AG09309 (cell line): ENCODE measurements at regions not wholly inside any gene's neighbourhood (a gene's known extent, or its start where the extent isn't known, plus 50 kb on each side); places are given as distances from the start of the nearest gene placed in this dataset.

Experiments used
- DNase-seq: peaks from one replicate; pipeline ENCODE4 v3.0.0-alpha.2; 2010; ENCODE audit warnings: low read depth
- H3K4me3 ChIP-seq: 2 replicates; pipeline ENCODE4 v1.5.1; 2011; ENCODE audit warnings: mild to moderate bottlenecking, low read depth, low read length, moderate library complexity; ENCODE audit not compliant: control insufficient read depth
- TF ChIP-seq, protein P1 (sequence below): IDR thresholded peaks from 2 replicates; pipeline ENCODE4 v1.5.1; 2011; ENCODE audit warnings: mild to moderate bottlenecking, low read depth, low read length, inconsistent platforms; ENCODE audit not compliant: insufficient read depth, control insufficient read depth; ENCODE audit errors: missing control alignments

DNA sequence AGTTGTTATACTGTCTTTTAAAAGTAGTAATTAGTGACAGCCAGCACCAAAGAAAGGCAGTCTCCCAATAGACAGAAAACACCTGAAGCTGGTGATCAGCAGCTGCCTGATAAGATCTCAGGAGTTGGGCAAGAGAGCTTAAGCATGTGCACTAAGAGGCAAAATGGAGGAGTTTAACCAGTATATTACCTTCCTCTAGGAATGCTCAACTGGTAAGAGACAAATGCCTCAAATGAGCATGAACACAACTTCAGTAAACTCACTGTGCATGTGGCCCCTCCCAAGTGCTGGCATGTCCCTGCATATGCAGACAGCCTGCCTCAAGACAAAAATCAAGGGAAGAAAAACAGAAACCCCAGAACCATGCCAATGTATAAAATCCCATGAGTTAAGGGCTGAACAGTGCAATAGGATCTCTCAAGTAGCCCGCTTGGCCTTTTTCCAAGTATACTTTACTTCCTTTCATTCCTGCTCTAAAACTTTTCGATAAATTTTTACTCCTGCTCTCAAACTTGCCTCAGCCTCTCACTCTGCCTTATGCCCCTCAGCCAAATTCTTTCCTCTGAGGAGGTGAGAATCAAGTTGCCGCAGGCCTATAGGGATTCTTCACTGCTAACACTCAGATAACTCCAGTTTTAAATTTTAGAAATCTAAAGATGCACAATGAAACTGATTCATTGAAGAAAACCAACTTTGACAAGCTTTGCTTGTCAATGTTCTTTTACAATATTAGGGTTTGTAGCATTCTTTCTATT is 724.8 kb upstream of the RIOK2 start:
- TF ChIP-seq, protein P1, sequence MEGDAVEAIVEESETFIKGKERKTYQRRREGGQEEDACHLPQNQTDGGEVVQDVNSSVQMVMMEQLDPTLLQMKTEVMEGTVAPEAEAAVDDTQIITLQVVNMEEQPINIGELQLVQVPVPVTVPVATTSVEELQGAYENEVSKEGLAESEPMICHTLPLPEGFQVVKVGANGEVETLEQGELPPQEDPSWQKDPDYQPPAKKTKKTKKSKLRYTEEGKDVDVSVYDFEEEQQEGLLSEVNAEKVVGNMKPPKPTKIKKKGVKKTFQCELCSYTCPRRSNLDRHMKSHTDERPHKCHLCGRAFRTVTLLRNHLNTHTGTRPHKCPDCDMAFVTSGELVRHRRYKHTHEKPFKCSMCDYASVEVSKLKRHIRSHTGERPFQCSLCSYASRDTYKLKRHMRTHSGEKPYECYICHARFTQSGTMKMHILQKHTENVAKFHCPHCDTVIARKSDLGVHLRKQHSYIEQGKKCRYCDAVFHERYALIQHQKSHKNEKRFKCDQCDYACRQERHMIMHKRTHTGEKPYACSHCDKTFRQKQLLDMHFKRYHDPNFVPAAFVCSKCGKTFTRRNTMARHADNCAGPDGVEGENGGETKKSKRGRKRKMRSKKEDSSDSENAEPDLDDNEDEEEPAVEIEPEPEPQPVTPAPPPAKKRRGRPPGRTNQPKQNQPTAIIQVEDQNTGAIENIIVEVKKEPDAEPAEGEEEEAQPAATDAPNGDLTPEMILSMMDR, result no peak
- no peak for DNase-seq
- no peak overlapping the region for H3K4me3 ChIP-seq

DNA sequence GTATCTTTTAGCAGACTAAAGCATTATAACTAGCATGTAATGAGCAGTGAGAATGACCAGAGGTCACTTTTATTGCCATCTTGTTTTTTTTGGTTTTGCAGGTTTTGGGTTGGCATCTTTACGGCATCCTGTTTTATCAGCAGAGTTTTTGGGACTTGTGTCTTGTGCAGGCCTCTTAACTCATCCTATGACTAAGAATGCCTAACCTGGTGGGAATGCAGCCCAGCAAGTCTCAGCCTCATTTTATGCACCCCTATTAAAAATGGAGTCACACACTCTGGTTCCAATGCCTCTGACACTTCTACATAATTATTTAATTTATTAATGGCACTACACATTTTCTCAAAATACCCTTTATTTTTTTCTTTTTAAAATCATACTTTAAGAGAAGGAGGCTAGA is 726.5 kb upstream of the RIOK2 start:
- TF ChIP-seq, protein P1, result no peak
- DNase-seq, result no peak
- no peak overlapping the region for H3K4me3 ChIP-seq

DNA sequence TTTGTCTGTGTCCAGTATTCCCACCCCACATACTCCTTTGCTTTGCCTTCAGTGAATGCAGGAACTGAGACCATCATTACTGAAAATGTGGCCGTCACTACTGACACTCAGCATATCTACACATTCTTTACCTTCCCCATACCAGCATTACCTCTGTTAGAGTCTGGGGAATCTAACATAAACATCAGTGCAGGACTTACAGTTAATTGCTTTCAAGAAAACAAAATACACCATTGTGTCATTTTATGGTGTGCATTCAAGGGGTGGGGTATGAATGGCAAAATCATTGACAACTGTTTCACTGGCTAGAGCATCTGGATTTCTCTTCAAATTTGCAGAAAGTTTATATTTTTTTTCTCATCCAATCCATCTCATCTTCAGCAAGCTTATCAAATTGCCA is 731.4 kb upstream of the RIOK2 start:
- TF ChIP-seq, protein P1, result no peak
- no peak overlapping the region for H3K4me3 ChIP-seq
- DNase-seq, result no peak

DNA sequence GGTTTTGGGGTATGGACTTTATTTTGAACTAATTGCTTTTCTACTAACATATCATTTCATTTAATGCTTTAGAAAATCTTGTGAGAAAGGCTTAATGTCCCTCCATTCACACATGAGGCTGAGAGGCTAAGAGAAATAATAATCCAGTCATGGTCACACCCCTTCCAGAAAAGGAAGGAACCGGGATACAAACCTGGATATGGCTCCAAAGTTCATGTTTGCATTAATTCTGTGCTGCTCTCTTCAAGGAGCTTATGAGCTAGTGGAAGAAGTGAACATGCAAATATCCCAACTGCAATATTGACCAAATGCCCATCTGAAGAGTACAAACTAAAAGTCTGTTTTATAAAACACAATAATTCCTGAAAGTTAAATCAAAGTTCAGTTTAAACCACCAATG is 732.1 kb upstream of the RIOK2 start:
- no peak for DNase-seq
- no peak overlapping the region for H3K4me3 ChIP-seq
- TF ChIP-seq, protein P1, result no peak

DNA sequence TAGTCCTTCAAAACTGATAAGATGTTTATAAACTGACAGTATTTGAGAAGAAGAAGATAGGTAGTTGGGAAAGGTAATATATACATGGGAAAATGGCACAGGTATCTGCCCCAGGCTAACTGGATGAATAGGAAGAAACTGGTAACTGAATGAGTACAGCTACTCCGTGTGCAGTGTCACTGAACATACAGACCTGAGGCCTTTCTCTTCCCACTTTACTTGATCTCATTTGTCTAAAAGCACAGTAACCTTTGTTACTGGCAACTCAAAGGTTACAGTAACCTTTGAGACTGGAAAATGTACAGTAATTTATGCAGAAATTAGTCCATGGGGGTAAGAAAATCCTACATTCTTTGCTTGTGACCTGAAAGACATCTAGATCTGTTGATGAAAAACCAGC is 735.0 kb upstream of the RIOK2 start:
- TF ChIP-seq, protein P1, result no peak
- no peak for DNase-seq
- no peak overlapping the region for H3K4me3 ChIP-seq

DNA sequence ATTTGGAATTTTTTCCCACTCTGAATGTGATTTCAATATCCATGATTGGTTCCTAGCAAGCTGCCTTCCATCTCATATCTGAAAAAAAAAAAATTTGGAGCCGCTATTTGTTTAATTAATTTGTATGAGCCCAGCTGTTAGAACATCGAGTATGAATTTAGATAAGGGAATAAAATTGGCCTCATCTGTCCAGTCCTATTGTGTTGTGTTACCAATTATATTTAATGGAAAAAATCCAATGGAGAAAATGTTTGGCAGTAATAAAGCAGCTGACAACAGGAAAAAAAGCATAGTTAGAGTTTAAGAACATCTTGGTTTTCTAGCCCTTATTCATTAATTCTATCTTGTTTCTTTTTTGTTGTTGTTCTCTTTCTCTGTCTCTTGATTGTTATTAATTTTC is 735.6 kb upstream of the RIOK2 start:
- no peak for DNase-seq
- TF ChIP-seq, protein P1, result no peak

More for the DNA sequence above, 735.6 kb upstream of the RIOK2 start:
- H3K4me3 ChIP-seq, result no peak overlapping the region
